ENCODE measurements at regions not wholly inside any gene's neighbourhood (a gene's known extent, or its start where the extent isn't known, plus 50 kb on each side); places are given as distances from the start of the nearest gene placed in this dataset.

GRCh38 chr12:131279281-131279921, 325.7 kb downstream of the ADGRD1 start:
- Histone ChIP-seq H3K36me3 (replicated peaks in 1 of 2; ENCODE audit: insufficient read depth in 1 of 2, low read depth in 2 of 2) (no peaks in the 10 kb centered on the region), H3K4me1 (no peaks in the 10 kb centered on the region), H3K27me3 (no peaks in the 10 kb centered on the region), H3K9me3 (no peaks in the 10 kb centered on the region), H3K4me3 (no peak overlapping the region), H3K27ac (no peak overlapping the region)
- 46 to 55% methylated on average over 2 to 12 of the region's 13 CpGs for WGBS, 2 donors
- TF ChIP-seq POLR2A (IDR thresholded peaks at IDR 0.05) (no peak), CTCF (IDR thresholded peaks at IDR 0.05) (no peak)
- DNase-seq (peak in 2 of 4 donors; percentile 1 to 9), ATAC-seq (no peak)
- intact Hi-C loops (cut with DNase I), result no loop called here

- DNase-seq, result peak in 1 of 4 donors; percentile 2
- Histone ChIP-seq H3K27ac (no peak overlapping the region), H3K4me1 (no peaks in the 10 kb centered on the region), H3K27me3 (no peaks in the 10 kb centered on the region), H3K36me3 (replicated peaks in 1 of 2; ENCODE audit: insufficient read depth in 1 of 2, low read depth in 2 of 2) (no peaks in the 10 kb centered on the region), H3K9me3 (no peaks in the 10 kb centered on the region), H3K4me3 (no peak overlapping the region)
- intact Hi-C loops (cut with DNase I), result no loop called here
- WGBS, 2 donors, result 58 to 64% methylated on average over 3 to 9 of the region's 9 CpGs
- TF ChIP-seq POLR2A (IDR thresholded peaks at IDR 0.05) (no peak), CTCF (IDR thresholded peaks at IDR 0.05) (no peak)
- no peak for ATAC-seq
Measured at GRCh38 chr12:131280426-131280825, 326.7 kb downstream of the ADGRD1 start.

- H3K27me3 ChIP-seq, result no peaks in the 10 kb centered on the region
- no peak overlapping the region for H3K27ac ChIP-seq
- no peaks in the 10 kb centered on the region for H3K9me3 ChIP-seq
- intact Hi-C loops (cut with DNase I), result no loop called here
- no peak for TF ChIP-seq POLR2A (IDR thresholded peaks at IDR 0.05)
- TF ChIP-seq CTCF (IDR thresholded peaks at IDR 0.05), result no peak
- H3K4me1 ChIP-seq, result no peaks in the 10 kb centered on the region
- ATAC-seq (no peak), DNase-seq (peak in 2 of 4 donors; percentile 5 to 8)
- WGBS, 2 donors, result 55 to 61% methylated on average over 4 to 11 of the region's 11 CpGs
- no peaks in the 10 kb centered on the region for H3K36me3 ChIP-seq (replicated peaks in 1 of 2; ENCODE audit: insufficient read depth in 1 of 2, low read depth in 2 of 2)
- H3K4me3 ChIP-seq, result no peak overlapping the region
Measured at GRCh38 chr12:131281016-131281415, 327.3 kb downstream of the ADGRD1 start.

- TF ChIP-seq CTCF (IDR thresholded peaks at IDR 0.05) (no peak), POLR2A (IDR thresholded peaks at IDR 0.05) (no peak)
- intact Hi-C loops (cut with DNase I), result no loop called here
Measured at GRCh38 chr12:131282292-131283080, 328.8 kb downstream of the ADGRD1 start.

More at GRCh38 chr12:131282292-131283080, 328.8 kb downstream of the ADGRD1 start:
- H3K27ac ChIP-seq, result no peak overlapping the region
- H3K27me3 ChIP-seq, result no peaks in the 10 kb centered on the region
- no peaks in the 10 kb centered on the region for H3K36me3 ChIP-seq (replicated peaks in 1 of 2; ENCODE audit: insufficient read depth in 1 of 2, low read depth in 2 of 2)
- no peak for ATAC-seq
- 61 to 78% methylated on average over 28 to 32 of the region's 33 CpGs for WGBS, 2 donors
- H3K4me1 ChIP-seq, result no peaks in the 10 kb centered on the region
- H3K9me3 ChIP-seq, result no peaks in the 10 kb centered on the region
- H3K4me3 ChIP-seq, result no peak overlapping the region
- peak in 2 of 4 donors; percentile 3 to 5 for DNase-seq
